K562 (cell line): ENCODE measurements at regions not wholly inside any gene's neighbourhood (a gene's known extent, or its start where the extent isn't known, plus 50 kb on each side); places are given as distances from the start of the nearest gene placed in this dataset.

Source experiments
- C11orf30 ChIP-seq: fragments of 450-650 bp; IDR thresholded peaks from 2 replicates; pipeline ENCODE4 v1.6.1; 2016; ENCODE audit warnings: low read depth, mild to moderate bottlenecking
- CEBPG ChIP-seq, 3 experiments: fragments of 200-800 bp in 1 of 3; sonication (Bioruptor generic) in 1 of 3; sonication (generic) in 1 of 3; formaldehyde crosslinking in 1 of 3; IDR thresholded peaks in 2 of 3; conservative IDR thresholded peaks in 1 of 3; 2 replicates each; pipeline versions ENCODE4 v1.6.1 to v1.8.0; 2016 to 2022; ENCODE audit warnings: missing compliant biosample characterization in 2 of 3, missing genetic modification characterization in 2 of 3, mild to moderate bottlenecking in 1 of 3, missing genetic modification reagents in 1 of 3
- HMG20A ChIP-seq: fragments of 450-650 bp; formaldehyde crosslinking; conservative IDR thresholded peaks from 2 replicates; pipeline ENCODE4 v1.4.0; 2020; ENCODE audit warnings: mild to moderate bottlenecking, mixed read lengths
- KDM5B ChIP-seq: fragments of 200-600 bp; sonication (generic); IDR thresholded peaks from 2 replicates; pipeline ENCODE4 v1.6.1; 2012; ENCODE audit warnings: low read depth, mild to moderate bottlenecking, moderate library complexity, low read length, control low read depth, inconsistent platforms; ENCODE audit not compliant: insufficient replicate concordance
- REST ChIP-seq, 2 experiments: fragments of 450-650 bp; formaldehyde crosslinking in 1 of 2; IDR thresholded peaks; 2 replicates each; pipeline versions ENCODE4 v1.4.0 to v1.6.1; 2014 to 2020; ENCODE audit warnings: mild to moderate bottlenecking in 2 of 2, borderline replicate concordance in 1 of 2, low read depth in 1 of 2
- ZNF253 ChIP-seq: fragments of 250-450 bp; sonication (Bioruptor Pico); conservative IDR thresholded peaks from 2 replicates; pipeline ENCODE4 v1.6.1; 2021; ENCODE audit warnings: mild to moderate bottlenecking
- TF ChIP-seq, protein P1 (sequence below): sonication (generic); formaldehyde crosslinking; IDR thresholded peaks from 2 replicates; pipeline ENCODE4 v1.8.0; 2023; ENCODE audit warnings: mild to moderate bottlenecking, missing genetic modification reagents

- TF ChIP-seq, protein P1, sequence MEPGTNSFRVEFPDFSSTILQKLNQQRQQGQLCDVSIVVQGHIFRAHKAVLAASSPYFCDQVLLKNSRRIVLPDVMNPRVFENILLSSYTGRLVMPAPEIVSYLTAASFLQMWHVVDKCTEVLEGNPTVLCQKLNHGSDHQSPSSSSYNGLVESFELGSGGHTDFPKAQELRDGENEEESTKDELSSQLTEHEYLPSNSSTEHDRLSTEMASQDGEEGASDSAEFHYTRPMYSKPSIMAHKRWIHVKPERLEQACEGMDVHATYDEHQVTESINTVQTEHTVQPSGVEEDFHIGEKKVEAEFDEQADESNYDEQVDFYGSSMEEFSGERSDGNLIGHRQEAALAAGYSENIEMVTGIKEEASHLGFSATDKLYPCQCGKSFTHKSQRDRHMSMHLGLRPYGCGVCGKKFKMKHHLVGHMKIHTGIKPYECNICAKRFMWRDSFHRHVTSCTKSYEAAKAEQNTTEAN (CRISPR knock-in tag): no peak
- TF ChIP-seq REST (IDR thresholded peaks at IDR 0.05; ENCODE audit: borderline replicate concordance): no peak
- no peak for TF ChIP-seq REST (CRISPR knock-in tag; IDR thresholded peaks at IDR 0.05; ENCODE audit: low read depth)
- no peak for TF ChIP-seq ZNF253 (CRISPR knock-in tag)
- no peak for TF ChIP-seq HMG20A (CRISPR knock-in tag)
- no peak for TF ChIP-seq KDM5B
- no peak for TF ChIP-seq C11orf30
- TF ChIP-seq CEBPG (CRISPR knock-in tag; IDR thresholded peaks at IDR 0.05): no peak
- TF ChIP-seq CEBPG (tag; conservative IDR thresholded peaks at IDR 0.05 in 1 of 2, IDR thresholded peaks at IDR 0.05 in 1 of 2): no peak
Observed at GRCh38 chr2:52423111-52423510, 1344.5 kb upstream of the CHAC2 start (continued).
